ENCODE measurements at regions not wholly inside any gene's neighbourhood (a gene's known extent, or its start where the extent isn't known, plus 50 kb on each side); places are given as distances from the start of the nearest gene placed in this dataset.

DNA sequence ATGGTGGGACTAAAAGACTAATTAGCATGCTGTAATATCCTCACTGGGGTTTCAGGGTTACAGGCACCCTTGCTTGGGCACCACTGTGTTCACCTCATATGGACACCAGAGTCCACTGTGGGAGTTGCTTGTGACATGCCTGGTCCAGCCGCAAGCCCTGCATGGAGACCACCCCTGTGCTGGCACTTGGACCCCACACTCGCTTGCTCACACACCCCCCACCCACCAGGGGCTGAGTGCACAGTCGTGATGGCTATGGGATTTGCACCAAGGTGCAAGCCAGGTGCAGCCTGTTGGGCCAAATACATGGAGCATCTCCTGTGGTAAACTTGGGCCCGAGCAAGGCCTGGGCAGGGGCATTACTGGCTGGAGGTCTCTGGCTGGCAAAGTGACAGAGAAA is 129.1 kb downstream of the SYT10 start:
- H3K9me3 ChIP-seq, result no peaks in the 10 kb centered on the region
- H3K4me3 ChIP-seq, result no peak overlapping the region
- no peaks in the 10 kb centered on the region for H3K4me1 ChIP-seq
- WGBS, 2 donors, result 58 to 64% methylated on average over 2 to 4 of the region's 4 CpGs
- no peak overlapping the region for H3K27ac ChIP-seq
- no peaks in the 10 kb centered on the region for H3K27me3 ChIP-seq
- DNase-seq, result no peak
- intact Hi-C loops (cut with DNase I), result no loop called here
- no peak for TF ChIP-seq POLR2A (IDR thresholded peaks at IDR 0.05)
- TF ChIP-seq, protein P1, sequence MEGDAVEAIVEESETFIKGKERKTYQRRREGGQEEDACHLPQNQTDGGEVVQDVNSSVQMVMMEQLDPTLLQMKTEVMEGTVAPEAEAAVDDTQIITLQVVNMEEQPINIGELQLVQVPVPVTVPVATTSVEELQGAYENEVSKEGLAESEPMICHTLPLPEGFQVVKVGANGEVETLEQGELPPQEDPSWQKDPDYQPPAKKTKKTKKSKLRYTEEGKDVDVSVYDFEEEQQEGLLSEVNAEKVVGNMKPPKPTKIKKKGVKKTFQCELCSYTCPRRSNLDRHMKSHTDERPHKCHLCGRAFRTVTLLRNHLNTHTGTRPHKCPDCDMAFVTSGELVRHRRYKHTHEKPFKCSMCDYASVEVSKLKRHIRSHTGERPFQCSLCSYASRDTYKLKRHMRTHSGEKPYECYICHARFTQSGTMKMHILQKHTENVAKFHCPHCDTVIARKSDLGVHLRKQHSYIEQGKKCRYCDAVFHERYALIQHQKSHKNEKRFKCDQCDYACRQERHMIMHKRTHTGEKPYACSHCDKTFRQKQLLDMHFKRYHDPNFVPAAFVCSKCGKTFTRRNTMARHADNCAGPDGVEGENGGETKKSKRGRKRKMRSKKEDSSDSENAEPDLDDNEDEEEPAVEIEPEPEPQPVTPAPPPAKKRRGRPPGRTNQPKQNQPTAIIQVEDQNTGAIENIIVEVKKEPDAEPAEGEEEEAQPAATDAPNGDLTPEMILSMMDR (IDR thresholded peaks at IDR 0.05), result no peak
- no peaks in the 10 kb centered on the region for H3K36me3 ChIP-seq

DNA sequence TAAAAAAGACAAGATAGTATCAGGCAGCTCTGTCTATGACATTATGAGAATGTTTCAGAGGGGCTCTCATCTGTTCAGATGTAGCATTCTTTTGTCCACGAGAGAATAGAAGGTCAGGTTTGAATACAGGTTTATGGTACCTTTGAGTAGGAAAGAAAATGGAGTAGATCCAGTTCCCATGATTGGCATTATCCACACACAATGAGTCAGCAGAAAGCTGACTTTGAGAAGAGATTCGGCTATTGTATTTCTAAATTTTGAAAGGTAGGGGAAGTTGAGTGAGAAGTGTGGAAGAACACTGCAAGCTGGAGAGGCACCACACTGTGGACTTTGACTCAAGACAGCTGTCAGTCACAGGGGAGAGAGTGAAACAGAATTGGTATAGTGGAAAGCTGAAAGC is 135.4 kb downstream of the SYT10 start:
- 55% methylated on average over 2 of the region's 2 CpGs for WGBS, 2 donors
- H3K4me1 ChIP-seq, result no peaks in the 10 kb centered on the region
- H3K36me3 ChIP-seq, result no peaks in the 10 kb centered on the region

DNA sequence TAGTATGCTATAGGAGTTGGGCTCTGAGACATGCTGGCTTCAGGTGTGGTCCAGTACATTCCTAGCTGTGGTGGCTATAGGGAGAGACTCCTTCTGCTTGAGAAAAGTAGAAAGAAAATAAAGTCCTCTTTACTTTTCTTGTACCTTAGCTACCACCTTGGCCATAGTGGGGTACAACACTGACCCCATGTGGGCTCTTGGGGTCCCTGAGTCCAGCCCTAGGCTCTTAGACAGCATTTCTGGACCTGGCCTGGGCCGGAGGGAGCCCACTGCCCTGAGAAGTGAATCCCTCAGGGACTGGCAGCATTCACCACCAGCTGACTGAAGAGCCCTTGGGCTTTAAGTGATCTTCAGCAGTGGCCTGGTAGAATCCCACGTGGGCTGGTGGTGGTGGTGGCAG is 143.1 kb downstream of the SYT10 start:
- Histone ChIP-seq H3K27me3 (no peaks in the 10 kb centered on the region), H3K27ac (no peak overlapping the region), H3K36me3 (no peaks in the 10 kb centered on the region), H3K4me1 (no peaks in the 10 kb centered on the region), H3K4me3 (no peak overlapping the region), H3K9me3 (no peaks in the 10 kb centered on the region)
- WGBS, 2 donors, result 20% methylated on average over 1 of the region's 2 CpGs; no CpG with 5 or more reads in 1 of the 2 donors
- intact Hi-C loops (cut with DNase I), result no loop called here
- DNase-seq, result no peak
- TF ChIP-seq, protein P1 (IDR thresholded peaks at IDR 0.05), result no peak
- no peak for TF ChIP-seq POLR2A (IDR thresholded peaks at IDR 0.05)

More for the DNA sequence above, 135.4 kb downstream of the SYT10 start:
- intact Hi-C loops (cut with DNase I), result no loop called here
- Histone ChIP-seq H3K9me3 (no peaks in the 10 kb centered on the region), H3K27ac (no peak overlapping the region), H3K4me3 (no peak overlapping the region), H3K27me3 (no peaks in the 10 kb centered on the region)
- DNase-seq, result no peak
- TF ChIP-seq POLR2A (IDR thresholded peaks at IDR 0.05), result no peak
- TF ChIP-seq, protein P1 (IDR thresholded peaks at IDR 0.05), result no peak

DNA sequence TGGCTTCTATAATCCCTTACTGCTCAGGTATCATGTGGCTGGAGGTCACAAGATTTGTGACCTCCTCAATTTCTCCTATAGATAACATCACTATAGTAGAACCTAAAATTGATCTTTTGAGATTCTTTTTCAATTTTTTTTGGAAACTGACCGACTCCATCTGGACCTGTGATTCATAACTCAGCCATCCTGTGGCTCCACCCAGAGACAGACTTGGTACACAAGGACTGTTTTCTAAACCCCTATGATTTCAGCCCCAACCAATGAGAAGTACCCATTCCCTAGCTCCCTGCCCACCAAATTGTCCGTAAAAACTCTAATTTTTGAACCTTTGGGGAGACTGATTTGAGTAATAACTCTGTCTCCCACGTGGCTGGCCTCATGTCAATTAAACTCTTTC is 148.9 kb downstream of the SYT10 start:
- H3K9me3 ChIP-seq, result no peaks in the 10 kb centered on the region
- H3K36me3 ChIP-seq, result no peaks in the 10 kb centered on the region
- no peak for TF ChIP-seq POLR2A (IDR thresholded peaks at IDR 0.05)
- TF ChIP-seq, protein P1 (IDR thresholded peaks at IDR 0.05), result no peak
- WGBS, 2 donors, result 45 to 55% methylated on average over 3 of the region's 3 CpGs
- intact Hi-C loops (cut with DNase I), result no loop called here
- H3K27me3 ChIP-seq, result no peaks in the 10 kb centered on the region
- H3K4me3 ChIP-seq, result no peak overlapping the region
- no peaks in the 10 kb centered on the region for H3K4me1 ChIP-seq
- DNase-seq, result no peak
- H3K27ac ChIP-seq, result no peak overlapping the region

DNA sequence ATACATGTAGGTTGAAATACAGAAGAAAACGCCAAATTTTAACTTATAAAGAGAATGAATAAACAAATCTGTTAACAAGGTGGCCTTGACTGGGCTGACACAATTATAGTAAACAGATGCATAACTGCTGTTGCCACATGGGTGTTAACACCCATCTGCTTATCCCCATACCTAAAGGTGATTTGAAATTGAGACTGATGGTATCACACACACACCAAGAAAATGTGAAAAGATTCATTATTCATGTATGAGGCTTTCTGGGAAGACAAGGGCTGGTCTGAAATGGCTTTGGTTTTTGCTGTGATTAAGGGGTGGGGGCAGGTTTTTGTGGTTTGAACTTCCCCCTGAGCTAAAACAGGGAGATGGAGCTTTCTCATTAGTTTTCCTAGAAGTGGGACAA is 156.6 kb downstream of the SYT10 start:
- H3K9me3 ChIP-seq, result peaks cover 0 to 6% (median 0%) of the 10 kb centered on the region in 3 donors
- WGBS, 2 donors, result 63 to 67% methylated on average over 1 of the region's 1 CpG
- H3K4me1 ChIP-seq, result no peaks in the 10 kb centered on the region
- intact Hi-C loops (cut with DNase I), result no loop called here
- no peak for DNase-seq
- no peaks in the 10 kb centered on the region for H3K27me3 ChIP-seq
- H3K36me3 ChIP-seq, result no peaks in the 10 kb centered on the region
- TF ChIP-seq POLR2A (IDR thresholded peaks at IDR 0.05), result no peak
- TF ChIP-seq, protein P1 (IDR thresholded peaks at IDR 0.05), result no peak
- no peak overlapping the region for H3K27ac ChIP-seq
- no peak overlapping the region for H3K4me3 ChIP-seq

Measured in esophagus squamous epithelium (tissue), 5 donors.